NB4 (cell line): ENCODE measurements at regions not wholly inside any gene's neighbourhood (a gene's known extent, or its start where the extent isn't known, plus 50 kb on each side); places are given as distances from the start of the nearest gene placed in this dataset.

Source experiments
- POLR2A ChIP-seq: IDR thresholded peaks from 2 replicates; pipeline ENCODE4 v1.6.1; 2011; ENCODE audit warnings: mild to moderate bottlenecking; ENCODE audit not compliant: insufficient read length; ENCODE audit errors: extremely low read depth
- TF ChIP-seq, protein P1 (sequence below): IDR thresholded peaks from one replicate; pipeline ENCODE4 v1.5.1; 2012; ENCODE audit warnings: low read depth, low read length

DNA sequence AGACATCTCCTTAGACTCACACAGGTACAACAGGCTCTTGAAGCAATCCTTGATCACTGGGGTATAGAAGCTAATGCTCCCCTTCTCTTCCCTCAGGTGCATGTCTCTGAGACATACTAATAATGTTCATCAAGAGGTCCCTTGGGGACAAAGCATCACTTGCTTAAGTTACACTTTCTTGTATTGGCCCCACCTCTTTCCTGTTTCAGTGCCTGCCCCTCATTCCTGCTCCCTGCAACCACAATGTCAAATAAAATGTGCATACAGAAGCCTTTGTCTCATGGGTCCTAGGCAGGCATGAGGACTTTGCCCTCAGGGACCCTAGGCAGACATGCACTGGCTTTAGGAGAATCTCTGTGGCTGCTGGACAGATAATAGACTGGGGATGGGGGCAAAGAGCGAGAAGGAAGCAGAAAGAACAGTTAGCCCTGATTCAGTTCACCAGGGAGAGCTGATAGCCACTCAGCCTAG, 175.0 kb upstream of the NPY start:
- TF ChIP-seq, protein P1, sequence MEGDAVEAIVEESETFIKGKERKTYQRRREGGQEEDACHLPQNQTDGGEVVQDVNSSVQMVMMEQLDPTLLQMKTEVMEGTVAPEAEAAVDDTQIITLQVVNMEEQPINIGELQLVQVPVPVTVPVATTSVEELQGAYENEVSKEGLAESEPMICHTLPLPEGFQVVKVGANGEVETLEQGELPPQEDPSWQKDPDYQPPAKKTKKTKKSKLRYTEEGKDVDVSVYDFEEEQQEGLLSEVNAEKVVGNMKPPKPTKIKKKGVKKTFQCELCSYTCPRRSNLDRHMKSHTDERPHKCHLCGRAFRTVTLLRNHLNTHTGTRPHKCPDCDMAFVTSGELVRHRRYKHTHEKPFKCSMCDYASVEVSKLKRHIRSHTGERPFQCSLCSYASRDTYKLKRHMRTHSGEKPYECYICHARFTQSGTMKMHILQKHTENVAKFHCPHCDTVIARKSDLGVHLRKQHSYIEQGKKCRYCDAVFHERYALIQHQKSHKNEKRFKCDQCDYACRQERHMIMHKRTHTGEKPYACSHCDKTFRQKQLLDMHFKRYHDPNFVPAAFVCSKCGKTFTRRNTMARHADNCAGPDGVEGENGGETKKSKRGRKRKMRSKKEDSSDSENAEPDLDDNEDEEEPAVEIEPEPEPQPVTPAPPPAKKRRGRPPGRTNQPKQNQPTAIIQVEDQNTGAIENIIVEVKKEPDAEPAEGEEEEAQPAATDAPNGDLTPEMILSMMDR, result no peak
- no peak for TF ChIP-seq POLR2A
